ENCODE measurements at regions not wholly inside any gene's neighbourhood (a gene's known extent, or its start where the extent isn't known, plus 50 kb on each side); places are given as distances from the start of the nearest gene placed in this dataset.

DNA sequence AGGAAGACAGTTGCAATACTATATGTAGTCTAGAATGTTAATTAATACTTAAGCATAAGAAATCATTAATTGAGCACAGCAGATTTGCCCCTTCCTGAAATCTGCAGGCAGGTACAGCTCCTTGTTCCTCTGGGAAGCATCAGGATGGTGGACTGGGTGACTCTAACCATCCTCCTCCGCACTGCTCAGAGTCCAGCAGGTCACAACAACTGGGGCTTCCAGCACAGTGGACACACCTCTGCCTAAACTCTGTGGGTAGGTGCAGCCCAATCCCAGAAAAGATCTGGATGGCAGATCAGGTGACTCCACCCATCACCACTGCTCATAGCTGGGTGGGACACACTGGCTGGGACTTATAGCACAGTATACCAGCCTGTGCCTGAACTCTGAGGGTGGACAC, 189.9 kb upstream of the TMCO5A start:
- intact Hi-C loops (cut with DNase I, micrococcal nuclease): no loop called here
- no peak for ATAC-seq
- DNase-seq: no peak

DNA sequence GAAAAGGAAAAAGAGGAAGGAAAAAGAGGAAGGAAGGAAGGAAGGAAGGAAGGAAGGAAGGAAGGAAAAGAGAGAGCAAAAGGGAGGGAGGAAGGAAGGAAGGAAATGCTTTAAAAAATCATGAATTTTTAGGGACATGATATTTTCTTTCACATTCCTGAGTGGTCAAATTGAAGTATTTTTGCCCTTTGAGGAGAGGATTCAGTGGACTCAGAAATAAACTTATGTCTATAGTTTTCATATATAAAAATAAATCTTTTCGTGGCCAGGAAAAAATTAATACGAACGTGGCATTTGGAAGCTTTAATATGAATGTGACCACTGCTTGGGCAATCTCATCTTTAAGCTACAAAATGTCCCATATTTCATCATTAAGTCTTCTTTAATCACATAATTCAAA, 183.0 kb upstream of the TMCO5A start:
- DNase-seq (no peak), ATAC-seq (no peak)
- intact Hi-C loops (cut with DNase I, micrococcal nuclease): no loop called here

GRCh38 chr15:37756407-37756806, 178.0 kb upstream of the TMCO5A start:
- no peak for ATAC-seq
- intact Hi-C loops (cut with DNase I, micrococcal nuclease): no loop called here
- DNase-seq: no peak

DNA sequence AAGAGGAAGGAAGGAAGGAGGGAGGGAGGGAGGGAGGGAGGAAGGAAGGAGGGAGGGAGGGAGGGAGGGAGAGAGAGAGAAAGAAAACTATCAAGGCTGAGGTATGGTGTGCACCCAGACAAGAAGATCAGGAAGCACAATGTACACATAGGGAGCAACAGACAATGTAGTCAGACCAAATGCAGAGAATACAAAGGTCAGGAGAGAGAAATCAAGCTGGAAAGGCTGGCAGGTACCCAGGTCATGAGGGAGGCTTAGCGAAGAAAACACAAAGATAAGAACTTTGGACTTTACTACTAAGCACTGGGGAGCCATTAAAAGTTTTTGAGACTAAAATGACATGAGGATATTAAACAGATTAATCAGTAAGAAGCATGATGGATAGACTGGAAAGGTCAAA, 176.0 kb upstream of the TMCO5A start:
- peak; percentile 39 to 60 for DNase-seq
- intact Hi-C loops (cut with DNase I, micrococcal nuclease): no loop called here
- ATAC-seq: peak; percentile 99

DNA sequence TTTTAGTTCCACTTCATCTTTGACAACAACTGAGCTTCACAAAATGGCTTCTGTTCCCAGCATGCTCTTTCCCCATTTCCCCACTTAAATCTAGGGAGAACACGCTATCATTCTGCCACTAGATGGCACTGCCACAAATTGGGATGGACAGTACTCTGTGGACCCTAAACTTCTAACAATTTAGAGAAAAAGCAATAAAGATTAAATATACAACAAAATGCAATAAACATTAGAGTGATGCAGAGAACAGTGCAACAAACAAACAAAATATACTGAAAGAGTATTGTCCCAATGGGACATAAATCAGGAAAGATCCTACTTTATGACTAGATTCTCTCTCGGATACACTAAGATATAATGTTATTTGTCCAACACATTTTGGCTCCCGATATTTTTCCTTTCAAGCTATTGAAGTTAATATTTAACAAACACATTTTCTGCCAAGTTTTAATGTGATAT, 169.7 kb upstream of the TMCO5A start:
- ATAC-seq (peak; percentile 72), DNase-seq (peak in 1 of 2 donors; percentile 11)
- intact Hi-C loops (cut with DNase I, micrococcal nuclease): no loop called here

DNA sequence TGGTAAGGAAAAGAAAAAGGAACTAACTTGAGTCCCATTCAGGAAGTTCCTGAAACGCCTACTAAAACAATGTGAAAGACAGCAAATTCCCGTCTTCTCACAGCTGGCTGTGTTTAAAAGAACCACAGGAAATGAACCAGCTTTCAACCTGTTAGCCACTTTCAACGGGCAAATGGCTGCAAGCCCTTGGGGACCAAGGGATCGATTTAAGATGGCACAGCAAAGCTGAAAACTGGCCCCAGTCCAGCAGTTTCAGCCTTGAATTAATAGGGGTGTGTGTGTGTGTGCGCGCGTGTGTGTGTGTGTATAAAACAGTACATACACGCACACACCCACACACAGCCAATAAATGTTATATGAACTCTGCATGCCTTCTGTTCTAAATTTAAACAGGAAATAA, 168.7 kb upstream of the TMCO5A start:
- intact Hi-C loops (cut with DNase I, micrococcal nuclease): no loop called here
- DNase-seq (peak; percentile 54 to 67), ATAC-seq (peak; percentile 88)

- intact Hi-C loops (cut with DNase I, micrococcal nuclease): no loop called here
- ATAC-seq (no peak), DNase-seq (no peak)
Observed at GRCh38 chr15:37767841-37768455, 166.5 kb upstream of the TMCO5A start.

DNA sequence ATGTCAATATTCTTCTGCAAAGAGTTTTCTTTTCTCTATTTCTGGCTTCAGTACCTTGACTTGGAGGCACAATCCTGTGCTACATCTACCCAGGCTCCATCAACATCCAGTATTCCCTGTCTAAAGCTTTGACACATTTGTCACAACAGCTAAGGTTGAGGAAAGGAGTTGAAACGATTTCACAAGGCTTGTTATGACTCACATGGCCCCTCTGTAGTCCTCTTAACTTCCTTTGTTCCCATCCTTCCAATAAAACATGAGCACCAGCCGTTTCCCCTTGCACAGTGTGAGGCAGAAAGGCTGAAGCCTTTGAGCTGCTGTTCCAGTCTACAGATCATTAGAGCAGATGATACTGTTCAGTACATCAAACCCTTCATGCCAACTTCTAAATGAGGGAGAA, 163.0 kb upstream of the TMCO5A start:
- intact Hi-C loops (cut with DNase I, micrococcal nuclease): no loop called here
- no peak for DNase-seq

GRCh38 chr15:37773111-37773860, 161.2 kb upstream of the TMCO5A start:
- intact Hi-C loops (cut with DNase I, micrococcal nuclease): no loop called here
- ATAC-seq (no peak), DNase-seq (no peak)

More for the DNA sequence above, 163.0 kb upstream of the TMCO5A start:
- ATAC-seq: no peak

- intact Hi-C loops (cut with DNase I, micrococcal nuclease): no loop called here
- DNase-seq (no peak), ATAC-seq (no peak)
Observed at GRCh38 chr15:37774961-37775360, 159.5 kb upstream of the TMCO5A start.

DNA sequence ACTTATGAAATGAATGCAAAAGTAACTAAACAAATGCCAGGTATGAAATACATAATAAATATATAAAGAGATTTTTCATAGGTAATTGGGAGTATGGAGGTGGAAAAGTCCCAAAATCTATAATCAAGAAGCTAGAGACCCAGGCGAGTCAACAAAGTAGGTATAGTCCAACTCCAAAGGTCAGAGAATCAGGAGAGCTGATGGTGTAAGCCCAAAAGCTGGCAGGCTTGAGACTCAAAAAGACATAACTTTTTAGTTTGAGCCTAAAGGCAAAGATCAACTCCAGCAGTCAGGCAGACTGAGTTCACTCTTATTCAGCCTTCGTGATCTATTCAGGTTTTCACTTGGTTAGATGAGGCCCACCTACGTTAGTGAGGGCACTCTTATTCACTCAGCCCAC, 157.4 kb upstream of the TMCO5A start:
- intact Hi-C loops (cut with DNase I, micrococcal nuclease): no loop called here
- ATAC-seq (no peak), DNase-seq (no peak)

DNA sequence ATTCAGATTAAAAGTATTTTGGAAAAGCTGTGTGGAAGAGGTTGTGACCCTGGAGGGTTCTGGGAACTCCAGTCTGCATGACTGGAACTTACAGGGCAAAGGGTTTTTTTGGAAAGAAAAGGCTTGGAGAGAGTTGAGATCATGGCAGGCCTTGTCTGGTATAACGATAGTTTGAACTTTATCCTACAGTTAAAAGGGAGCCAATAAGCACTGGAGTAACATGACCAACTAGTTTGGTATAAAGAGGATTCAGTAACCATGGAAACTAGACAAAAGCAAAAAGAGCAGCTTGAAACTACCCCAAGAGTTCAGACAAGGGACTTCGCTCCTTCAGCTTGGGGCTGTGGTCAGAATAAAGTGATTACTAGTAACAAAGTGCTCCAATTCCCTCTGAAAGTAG, 151.2 kb upstream of the TMCO5A start:
- no peak for ATAC-seq
- intact Hi-C loops (cut with DNase I, micrococcal nuclease): no loop called here
- DNase-seq: no peak

DNA sequence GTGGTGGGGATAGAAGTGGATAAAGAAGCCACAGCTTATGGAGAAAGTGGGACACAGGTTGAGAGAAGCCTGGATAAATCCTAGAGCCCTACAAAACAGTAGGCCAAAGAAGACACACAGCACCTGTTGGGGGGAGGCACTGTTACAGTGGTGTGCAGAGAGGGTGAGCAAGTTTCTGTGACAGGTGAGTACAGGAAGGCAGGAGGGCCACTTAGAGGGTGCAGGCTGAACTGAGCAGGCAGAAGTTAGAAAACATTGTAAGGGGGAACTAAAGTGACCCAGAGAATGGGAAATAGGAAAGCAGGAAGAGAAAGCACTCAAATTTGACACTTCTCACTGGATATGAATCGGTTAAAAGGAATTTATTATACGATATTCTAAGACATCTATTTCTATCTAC, 146.1 kb upstream of the TMCO5A start:
- ATAC-seq (no peak), DNase-seq (no peak)
- intact Hi-C loops (cut with DNase I, micrococcal nuclease): no loop called here

DNA sequence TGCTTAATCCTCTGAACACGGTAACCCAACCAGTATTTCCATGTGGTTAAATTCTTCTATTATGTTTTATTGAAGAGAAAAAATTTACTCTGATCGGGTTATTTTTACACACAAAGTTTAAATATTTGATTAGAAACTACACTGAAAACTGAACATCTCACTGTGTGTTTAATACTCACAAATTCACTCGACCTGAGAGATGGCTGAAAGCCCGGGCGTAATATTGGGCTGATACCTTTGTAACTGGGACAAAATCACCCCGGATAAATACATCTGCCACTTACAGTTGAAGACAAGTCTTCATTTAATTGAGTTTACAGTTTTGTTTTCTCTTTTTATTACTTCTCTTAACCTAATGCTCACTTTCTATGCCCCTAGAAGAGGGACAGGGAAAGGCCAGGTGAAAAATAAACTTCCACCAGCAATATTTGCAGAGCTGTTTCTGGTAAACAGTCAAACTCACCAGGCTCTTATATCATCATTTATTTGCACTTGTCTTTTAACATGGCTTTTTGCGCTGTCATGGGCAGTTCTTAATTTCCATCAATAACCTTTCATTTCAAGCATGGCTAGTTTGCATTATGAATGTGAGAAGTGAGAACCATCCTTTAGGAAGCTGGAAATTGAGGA, 145.6 kb upstream of the TMCO5A start:
- ATAC-seq (no peak), DNase-seq (no peak)
- intact Hi-C loops (cut with DNase I, micrococcal nuclease): no loop called here

DNA sequence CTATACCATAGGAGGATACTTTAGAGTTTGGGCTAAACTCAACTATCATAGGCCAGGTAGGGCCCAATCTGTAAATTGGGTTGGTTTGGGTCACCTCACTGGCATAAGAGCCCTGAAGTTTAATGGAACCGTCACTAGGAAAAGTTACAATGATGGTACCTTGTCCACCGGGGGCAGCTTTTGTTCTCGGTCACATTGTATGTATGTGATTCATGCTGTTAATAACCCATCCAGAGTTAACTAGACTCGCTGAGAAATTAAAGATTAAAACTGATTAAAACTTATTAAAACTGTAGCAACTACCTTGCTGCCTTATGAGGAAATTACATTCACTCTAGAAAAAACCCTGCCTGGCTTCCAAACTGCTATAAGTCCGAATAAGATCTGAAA, 145.0 kb upstream of the TMCO5A start:
- ATAC-seq (no peak), DNase-seq (no peak)
- intact Hi-C loops (cut with DNase I, micrococcal nuclease): no loop called here

DNA sequence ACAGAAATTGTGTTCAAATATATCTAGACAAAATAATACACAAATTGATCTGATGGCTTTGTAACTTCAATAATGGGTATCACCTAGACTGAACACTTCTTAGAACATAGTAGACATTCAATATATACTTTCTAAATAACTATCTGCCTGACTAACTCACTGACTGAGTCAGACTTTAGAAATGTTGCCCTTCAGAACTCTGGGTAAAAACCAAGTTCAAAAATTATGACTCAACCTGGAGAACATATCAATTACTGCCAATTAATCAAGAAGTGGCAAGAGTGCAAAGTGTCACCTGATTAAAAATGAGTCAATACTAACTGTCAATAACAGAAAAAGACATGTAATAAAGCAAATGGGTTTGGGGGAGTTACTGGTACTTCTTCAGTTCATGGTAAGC, 144.6 kb upstream of the TMCO5A start:
- ATAC-seq (no peak), DNase-seq (no peak)
- intact Hi-C loops (cut with DNase I, micrococcal nuclease): loop anchor here in 1 of 2 donors (10.0 kb wide), 1 partner anchor 65 kb away; no protein-coding TSS in a partner anchor

DNA sequence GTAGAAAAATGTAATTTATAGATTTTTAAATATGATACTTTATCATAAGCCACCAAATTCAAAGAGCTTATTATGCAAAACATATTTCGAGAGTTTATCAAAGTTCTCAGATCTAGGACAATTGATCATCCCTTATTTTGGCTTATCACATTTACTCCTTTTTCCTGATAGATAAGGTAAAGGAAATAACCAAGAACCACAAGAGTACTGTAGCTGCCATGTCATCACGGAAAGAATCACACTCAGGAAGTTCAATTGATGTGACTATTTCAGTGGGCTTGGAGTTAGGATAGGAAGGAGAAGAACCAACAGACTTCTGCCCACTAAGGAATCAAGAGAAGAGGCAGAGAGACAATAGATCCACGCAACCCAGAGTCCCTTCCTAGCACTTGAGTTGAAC, 142.7 kb upstream of the TMCO5A start:
- no peak for ATAC-seq
- intact Hi-C loops (cut with DNase I, micrococcal nuclease): loop anchor here in 1 of 2 donors (10.0 kb wide), 1 partner anchor 63 kb away; no protein-coding TSS in a partner anchor
- no peak for DNase-seq

- ATAC-seq (no peak), DNase-seq (no peak)
- intact Hi-C loops (cut with DNase I, micrococcal nuclease): loop anchor here in 1 of 2 donors (10.0 kb wide), 1 partner anchor 62 kb away; no protein-coding TSS in a partner anchor
Observed at GRCh38 chr15:37792351-37792750, 142.1 kb upstream of the TMCO5A start.

DNA sequence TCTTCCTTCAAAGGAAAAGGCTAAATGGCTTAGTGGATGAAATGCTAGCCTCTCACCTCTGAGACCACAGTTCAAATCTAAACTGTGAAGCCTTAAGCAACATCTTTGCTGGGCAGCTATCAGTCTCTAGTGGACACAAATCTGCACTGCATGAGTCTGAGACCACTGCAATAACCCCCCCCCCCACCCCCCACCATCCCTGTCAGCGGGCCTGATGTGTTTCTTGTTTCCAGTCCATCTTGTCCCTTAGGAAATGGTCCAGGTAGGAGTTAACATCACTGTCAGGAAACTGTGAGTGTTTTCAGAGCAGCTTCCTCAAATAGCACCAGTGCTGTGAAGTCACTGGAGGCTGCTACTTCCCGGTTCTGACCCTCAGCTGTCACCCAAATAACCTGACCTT, 140.6 kb upstream of the TMCO5A start:
- intact Hi-C loops (cut with DNase I, micrococcal nuclease): loop anchor here in 1 of 2 donors (10.0 kb wide), 1 partner anchor 61 kb away; no protein-coding TSS in a partner anchor
- DNase-seq (no peak), ATAC-seq (no peak)

DNA sequence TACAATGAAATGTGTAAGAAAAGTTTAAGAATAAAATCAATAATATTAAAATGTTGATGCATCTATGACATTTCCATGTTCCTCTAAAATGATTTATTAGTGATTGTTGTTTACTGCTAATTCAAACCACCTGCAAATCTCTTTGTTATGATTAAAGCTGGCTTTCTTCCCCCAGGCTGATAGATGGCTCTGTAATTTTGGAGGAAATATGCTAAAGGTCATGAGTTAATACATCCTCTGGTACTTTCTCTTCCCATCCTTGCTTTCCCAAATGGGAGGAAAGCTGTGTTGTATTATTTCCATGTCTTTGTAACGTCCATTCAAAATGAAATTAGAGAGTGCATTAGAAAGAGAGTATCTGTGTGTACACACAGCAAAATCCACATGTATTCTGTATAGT, 139.5 kb upstream of the TMCO5A start:
- ATAC-seq (no peak), DNase-seq (no peak)
- intact Hi-C loops (cut with DNase I, micrococcal nuclease): loop anchor here in 1 of 2 donors (10.0 kb wide), 1 partner anchor 60 kb away; no protein-coding TSS in a partner anchor

Measured in left colon (tissue), 2 donors.